ENCODE measurements at regions not wholly inside any gene's neighbourhood (a gene's known extent, or its start where the extent isn't known, plus 50 kb on each side); places are given as distances from the start of the nearest gene placed in this dataset.

- Histone ChIP-seq H3K27me3 (ENCODE audit: low read length) (no peaks in the 10 kb centered on the region), H3K9me3 (ENCODE audit: insufficient read depth, low read length) (no peaks in the 10 kb centered on the region), H3K4me2 (ENCODE audit: low read depth, low read length, poor library complexity, severe bottlenecking) (no peak overlapping the region), H3F3A (ENCODE audit: insufficient read depth) (no peaks in the 10 kb centered on the region), H3K9me2 (replicated peaks; ENCODE audit: insufficient read depth, low read length) (no peaks in the 10 kb centered on the region), H3K36me3 (ENCODE audit: low read length) (no peaks in the 10 kb centered on the region), H2AFZ (ENCODE audit: low read depth, low read length, severe bottlenecking) (no peak overlapping the region), H3K27ac (ENCODE audit: low read depth, low read length) (no peak overlapping the region), H4K20me1 (ENCODE audit: low read depth, low read length) (no peaks in the 10 kb centered on the region), H3K79me2 (ENCODE audit: insufficient read depth, low read length) (no peaks in the 10 kb centered on the region), H3K4me3 (ENCODE audit: insufficient read depth, low read length, poor library complexity, severe bottlenecking) (no peak overlapping the region), H3K9ac (ENCODE audit: low read length) (no peak overlapping the region)
- TF ChIP-seq CTCF (IDR thresholded peaks at IDR 0.05; ENCODE audit: insufficient read depth, low read length, poor library complexity, severe bottlenecking) (no peak), EZH2phosphoT487 (conservative IDR thresholded peaks at IDR 0.05; ENCODE audit: low read length) (no peak)
Observed at GRCh38 chr21:28459193-28459592, 533.5 kb downstream of the LTN1 start.

- Histone ChIP-seq H3K4me3 (ENCODE audit: insufficient read depth, low read length, poor library complexity, severe bottlenecking) (no peak overlapping the region), H3K27me3 (ENCODE audit: low read length) (no peaks in the 10 kb centered on the region), H4K20me1 (ENCODE audit: low read depth, low read length) (no peaks in the 10 kb centered on the region), H2AFZ (ENCODE audit: low read depth, low read length, severe bottlenecking) (peak overlapping the region; percentile 11), H3K36me3 (ENCODE audit: low read length) (no peaks in the 10 kb centered on the region), H3K79me2 (ENCODE audit: insufficient read depth, low read length) (no peaks in the 10 kb centered on the region), H3K9me2 (replicated peaks; ENCODE audit: insufficient read depth, low read length) (no peaks in the 10 kb centered on the region), H3K9me3 (ENCODE audit: insufficient read depth, low read length) (no peaks in the 10 kb centered on the region), H3F3A (ENCODE audit: insufficient read depth) (no peaks in the 10 kb centered on the region), H3K4me2 (ENCODE audit: low read depth, low read length, poor library complexity, severe bottlenecking) (no peak overlapping the region), H3K27ac (ENCODE audit: low read depth, low read length) (no peak overlapping the region), H3K9ac (ENCODE audit: low read length) (no peak overlapping the region)
- TF ChIP-seq CTCF (IDR thresholded peaks at IDR 0.05; ENCODE audit: insufficient read depth, low read length, poor library complexity, severe bottlenecking) (no peak), EZH2phosphoT487 (conservative IDR thresholded peaks at IDR 0.05; ENCODE audit: low read length) (no peak)
Observed at GRCh38 chr21:28458446-28458845, 534.2 kb downstream of the LTN1 start.

- H3K4me3 ChIP-seq (ENCODE audit: insufficient read depth, low read length, poor library complexity, severe bottlenecking): no peak overlapping the region
- no peaks in the 10 kb centered on the region for H3K36me3 ChIP-seq (ENCODE audit: low read length)
- no peak overlapping the region for H3K9ac ChIP-seq (ENCODE audit: low read length)
- TF ChIP-seq CTCF (IDR thresholded peaks at IDR 0.05; ENCODE audit: insufficient read depth, low read length, poor library complexity, severe bottlenecking) (no peak), EZH2phosphoT487 (conservative IDR thresholded peaks at IDR 0.05; ENCODE audit: low read length) (no peak)
- no peaks in the 10 kb centered on the region for H3K9me2 ChIP-seq (replicated peaks; ENCODE audit: insufficient read depth, low read length)
- no peak overlapping the region for H2AFZ ChIP-seq (ENCODE audit: low read depth, low read length, severe bottlenecking)
- H3K9me3 ChIP-seq (ENCODE audit: insufficient read depth, low read length): no peaks in the 10 kb centered on the region
- H3K79me2 ChIP-seq (ENCODE audit: insufficient read depth, low read length): no peaks in the 10 kb centered on the region
- no peaks in the 10 kb centered on the region for H3F3A ChIP-seq (ENCODE audit: insufficient read depth)
- no peak overlapping the region for H3K27ac ChIP-seq (ENCODE audit: low read depth, low read length)
- H4K20me1 ChIP-seq (ENCODE audit: low read depth, low read length): no peaks in the 10 kb centered on the region
- no peak overlapping the region for H3K4me2 ChIP-seq (ENCODE audit: low read depth, low read length, poor library complexity, severe bottlenecking)
- no peaks in the 10 kb centered on the region for H3K27me3 ChIP-seq (ENCODE audit: low read length)
Observed at GRCh38 chr21:28455253-28455600, 537.5 kb downstream of the LTN1 start.
